MCF 10A (cell line): ENCODE measurements at regions not wholly inside any gene's neighbourhood (a gene's known extent, or its start where the extent isn't known, plus 50 kb on each side); places are given as distances from the start of the nearest gene placed in this dataset.
"Not testable (repeated sequence)": the region's sequence is repeated elsewhere in the genome, so short reads cannot be mapped to it uniquely, and the experiment has no call there.

Experiments
- BruUV-seq: library from RNA; stranded (reverse); fragments of 400-500 nt; replicated peaks from 2 replicates; lab custom pipeline; 2021; lab: Mats Ljungman, UMichigan
- CTCF ChIA-PET: fragments of 300-600 bp; sonication (Branson Sonifier 250); formaldehyde crosslinking; extraction: SDS; loops from one replicate; lab custom pipeline; 2021; ENCODE audit warnings: antibody characterized with exemption, inconsistent platforms; lab: Yijun Ruan, JAX
- POLR2A ChIA-PET: fragments of 300-600, 350-650 bp; sonication (Branson Sonifier 250); formaldehyde crosslinking; extraction: SDS; loops from one replicate; lab custom pipeline; 2020; ENCODE audit warnings: antibody characterized with exemption, inconsistent platforms; lab: Yijun Ruan, JAX
- DNase-seq: peaks from one replicate; pipeline ENCODE4 v3.0.0-alpha.2; 2018; ENCODE audit not compliant: unreplicated experiment
- H3K27ac Mint-ChIP-seq: one replicate; pipeline ENCODE4 v1.8.0; 2022; ENCODE audit warnings: mild to moderate bottlenecking, low read depth, mixed read lengths; ENCODE audit not compliant: unreplicated experiment
- H3K27me3 Mint-ChIP-seq: one replicate; pipeline ENCODE4 v1.8.0; 2022; ENCODE audit warnings: mixed read lengths; ENCODE audit not compliant: insufficient read depth, unreplicated experiment
- H3K36me3 Mint-ChIP-seq: one replicate; pipeline ENCODE4 v1.8.0; 2022; ENCODE audit warnings: mild to moderate bottlenecking, moderate library complexity, mixed read lengths; ENCODE audit not compliant: insufficient read depth, unreplicated experiment
- H3K4me1 Mint-ChIP-seq: one replicate; pipeline ENCODE4 v1.8.0; 2022; ENCODE audit warnings: mixed read lengths; ENCODE audit not compliant: insufficient read depth, unreplicated experiment
- H3K4me3 Mint-ChIP-seq: one replicate; pipeline ENCODE4 v1.8.0; 2022; ENCODE audit warnings: mild to moderate bottlenecking, moderate library complexity, mixed read lengths; ENCODE audit not compliant: unreplicated experiment
- H3K9me3 Mint-ChIP-seq: one replicate; pipeline ENCODE4 v1.8.0; 2022; ENCODE audit warnings: mixed read lengths; ENCODE audit not compliant: unreplicated experiment
- CTCF ChIP-seq: fragments of 200-600 bp; IDR thresholded peaks from one replicate; pipeline ENCODE4 v1.8.0; 2022; ENCODE audit warnings: antibody characterized with exemption, mild to moderate bottlenecking; ENCODE audit not compliant: unreplicated experiment
- intact Hi-C: fragments of 100-400 bp; cut with micrococcal nuclease; formaldehyde crosslinking; loops from 2 replicates; pipeline ENCODE4 v1.14.1; 2022

- no peaks in the 10 kb centered on the region for H3K36me3 Mint-ChIP-seq
- intact Hi-C loops: no loop called here
Observed at GRCh38 chr12:25625146-25625545, 72.1 kb upstream of the LMNTD1 start.

GRCh38 chr12:25629341-25629740 lies 76.3 kb upstream of the LMNTD1 start:
- Mint-ChIP-seq H3K4me3 (no peak overlapping the region), H3K4me1 (no peaks in the 10 kb centered on the region), H3K27me3 (no peaks in the 10 kb centered on the region), H3K36me3 (no peaks in the 10 kb centered on the region), H3K27ac (no peak overlapping the region), H3K9me3 (no peaks in the 10 kb centered on the region)
- intact Hi-C loops: no loop called here
- CTCF ChIA-PET: no interaction called here
- DNase-seq: no peak
- POLR2A ChIA-PET: interaction anchor here (0.8 kb wide), 1 partner anchor 44 kb away, joined by 3 read pairs; no protein-coding TSS in a partner anchor
- no TSS peak for BruUV-seq
- no peak for TF ChIP-seq CTCF

More at GRCh38 chr12:25625146-25625545, 72.1 kb upstream of the LMNTD1 start:
- ChIA-PET POLR2A (interaction anchor here (0.7 kb wide), 1 partner anchor 124 kb away, joined by 3 read pairs; no protein-coding TSS in a partner anchor), CTCF (interaction anchor here (1.1 kb wide), 1 partner anchor 9 kb away, joined by 3 read pairs; no protein-coding TSS in a partner anchor)
- no peaks in the 10 kb centered on the region for H3K4me1 Mint-ChIP-seq
- no peak for DNase-seq
- no peak for TF ChIP-seq CTCF
- H3K27ac Mint-ChIP-seq: no peak overlapping the region
- no TSS peak for BruUV-seq
- H3K9me3 Mint-ChIP-seq: no peaks in the 10 kb centered on the region
- H3K4me3 Mint-ChIP-seq: no peak overlapping the region
- H3K27me3 Mint-ChIP-seq: no peaks in the 10 kb centered on the region

DNA sequence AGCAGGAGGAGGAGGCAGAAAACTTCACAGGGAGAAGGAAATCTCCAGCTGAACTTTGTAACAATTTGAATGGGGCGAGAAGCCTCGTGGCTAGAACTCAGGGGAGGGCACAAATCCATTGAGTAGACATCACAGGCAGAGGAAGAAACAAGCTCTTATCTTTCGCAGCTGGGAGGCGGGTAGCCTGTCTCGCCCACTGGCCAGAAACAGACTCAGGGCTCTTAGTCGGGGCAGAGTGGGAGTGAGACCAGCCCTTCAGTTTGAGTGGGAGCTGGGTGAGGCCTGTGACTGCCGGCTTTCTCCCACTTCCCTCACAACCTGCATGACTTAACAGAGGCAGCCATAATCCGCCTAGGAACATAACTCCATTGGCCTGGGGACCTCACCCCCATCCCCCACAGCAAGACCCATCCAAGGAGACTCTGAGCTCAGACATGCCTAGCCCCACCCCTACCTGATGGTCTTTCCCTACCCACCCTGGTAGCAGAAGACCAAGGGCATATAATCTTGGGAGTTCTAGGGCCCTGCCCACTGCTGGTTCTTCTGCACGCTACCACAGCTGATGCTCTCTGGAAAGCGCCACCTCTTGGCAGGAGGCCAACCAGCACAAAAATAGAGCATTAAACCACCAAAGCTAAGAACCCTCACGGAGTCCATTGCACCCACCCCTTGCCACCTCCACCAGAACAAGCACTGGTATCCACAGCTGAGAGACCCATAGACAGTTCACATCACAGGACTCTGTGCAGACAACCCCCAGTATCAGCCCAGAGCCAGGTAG lies 77.8 kb upstream of the LMNTD1 start:
- H3K36me3 Mint-ChIP-seq, H3K27ac Mint-ChIP-seq, intact Hi-C loops, H3K9me3 Mint-ChIP-seq, H3K4me1 Mint-ChIP-seq, BruUV-seq, H3K4me3 Mint-ChIP-seq, H3K27me3 Mint-ChIP-seq, DNase-seq: not testable (repeated sequence)
- ChIA-PET CTCF (interaction anchor here (0.7 kb wide), 2 partner anchors 24 to 226 kb away, joined by 3 read pairs; no protein-coding TSS in a partner anchor), POLR2A (interaction anchor here (0.6 kb wide), 1 partner anchor 328 kb away, joined by 3 read pairs; the partner anchor contains the start of gene RASSF8)

GRCh38 chr12:25633149-25633548 lies 80.1 kb upstream of the LMNTD1 start:
- H3K27ac Mint-ChIP-seq, H3K4me3 Mint-ChIP-seq, BruUV-seq, DNase-seq, intact Hi-C loops, CTCF ChIA-PET, H3K36me3 Mint-ChIP-seq, H3K9me3 Mint-ChIP-seq, H3K4me1 Mint-ChIP-seq, H3K27me3 Mint-ChIP-seq: not testable (repeated sequence)
- POLR2A ChIA-PET: interaction anchor here (0.6 to 0.8 kb wide), 2 partner anchors 148 to 1852 kb away, joined by 3 to 4 read pairs; no protein-coding TSS in a partner anchor

- peaks cover 6% of the 10 kb centered on the region for H3K9me3 Mint-ChIP-seq
- no peaks in the 10 kb centered on the region for H3K4me1 Mint-ChIP-seq
- ChIA-PET CTCF (no interaction called here), POLR2A (no interaction called here)
- H3K36me3 Mint-ChIP-seq: no peaks in the 10 kb centered on the region
- no peak overlapping the region for H3K4me3 Mint-ChIP-seq
- DNase-seq: no peak
- TF ChIP-seq CTCF: no peak
- BruUV-seq: no TSS peak
- H3K27me3 Mint-ChIP-seq: no peaks in the 10 kb centered on the region
- intact Hi-C loops: no loop called here
- no peak overlapping the region for H3K27ac Mint-ChIP-seq
Observed at GRCh38 chr12:25637752-25638151, 84.7 kb upstream of the LMNTD1 start.
